Activated T-cell treated with anti-CD3 and anti-CD28 coated beads for 48 hours (primary cell): ENCODE measurements at regions not wholly inside any gene's neighbourhood (a gene's known extent, or its start where the extent isn't known, plus 50 kb on each side); places are given as distances from the start of the nearest gene placed in this dataset.
"Not testable (repeated sequence)": the region's sequence is repeated elsewhere in the genome, so short reads cannot be mapped to it uniquely, and the experiment has no call there.

Source experiments
- DNase-seq: peaks from one replicate; pipeline ENCODE4 v3.0.0-alpha.2; 2020; ENCODE audit warnings: low read depth

DNA sequence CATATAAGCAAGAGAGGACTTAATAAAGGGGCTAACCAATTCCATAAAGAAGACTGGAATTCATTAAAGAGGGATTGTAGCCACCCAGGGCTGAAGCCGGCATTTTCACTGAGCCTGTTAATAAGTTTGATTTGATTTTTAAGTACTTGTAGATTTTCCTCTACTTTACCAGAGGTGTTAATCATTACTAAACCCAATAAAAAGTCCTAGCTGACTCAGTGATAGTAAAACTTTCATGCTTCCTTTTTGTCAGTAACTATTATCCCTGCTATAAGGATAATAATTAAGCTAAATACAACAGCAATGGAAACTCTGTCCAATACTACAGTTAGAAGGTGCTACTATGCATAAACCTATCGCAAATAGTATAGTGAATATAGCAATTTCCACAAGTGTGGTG, 260.2 kb downstream of the CEMIP2 start:
- not testable (repeated sequence) for DNase-seq

DNA sequence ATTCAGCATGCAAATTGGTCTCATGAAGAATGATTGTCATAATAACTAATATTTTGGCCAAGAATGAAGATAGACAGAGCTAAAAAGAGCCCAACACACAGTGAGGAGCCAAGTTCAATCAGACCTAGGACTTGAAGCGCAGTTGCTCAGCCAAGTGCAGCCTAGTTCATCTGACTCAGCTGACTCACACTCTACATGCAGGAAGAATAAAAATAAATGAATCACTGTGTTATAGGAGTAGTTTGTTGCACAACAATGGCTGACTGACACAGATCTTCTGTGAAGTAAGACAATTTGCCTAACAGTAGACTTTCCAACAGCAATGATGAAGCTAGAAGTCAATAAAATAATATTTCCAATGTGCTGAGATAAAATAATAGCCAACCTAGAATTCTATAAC, 261.5 kb downstream of the CEMIP2 start:
- no peak for DNase-seq

DNA sequence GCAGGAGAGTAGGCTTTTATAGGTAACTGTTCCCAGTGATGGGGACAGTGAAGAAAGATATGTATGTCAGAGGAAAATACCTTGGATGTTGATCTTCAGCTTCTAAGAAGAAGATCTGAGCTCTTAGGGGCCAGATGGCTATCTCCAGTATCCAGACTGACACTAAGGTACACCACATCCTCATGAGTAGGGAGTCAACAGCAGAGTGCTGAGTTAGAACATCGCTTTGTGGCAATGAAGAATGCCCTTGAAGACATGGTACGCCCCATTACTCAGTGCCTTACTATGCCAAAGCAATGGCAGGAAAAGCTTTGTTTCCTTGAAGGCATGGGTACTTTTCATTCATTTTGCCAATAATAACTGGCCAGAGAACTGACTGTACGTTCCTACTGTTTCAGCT, 263.7 kb downstream of the CEMIP2 start:
- DNase-seq, result no peak

DNA sequence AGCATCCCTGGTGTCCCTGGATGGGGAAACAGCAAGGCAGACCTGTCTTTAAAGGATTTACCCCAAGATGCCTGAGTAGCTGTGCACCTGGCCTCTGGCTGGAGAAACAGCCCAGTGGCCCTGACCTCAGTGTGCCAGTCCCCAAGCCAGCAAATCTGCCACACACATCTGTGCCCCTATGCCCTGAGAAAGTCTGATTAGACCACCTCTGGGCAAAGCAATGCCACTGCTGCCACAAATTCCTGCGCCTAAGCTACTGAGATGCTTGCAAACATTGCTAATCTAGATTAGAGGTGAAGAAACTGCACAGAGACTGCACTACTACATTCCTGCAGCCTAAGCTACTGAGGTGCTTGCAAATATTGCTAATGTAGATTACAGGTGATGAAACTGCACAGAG, 269.6 kb downstream of the CEMIP2 start:
- DNase-seq, result no peak

DNA sequence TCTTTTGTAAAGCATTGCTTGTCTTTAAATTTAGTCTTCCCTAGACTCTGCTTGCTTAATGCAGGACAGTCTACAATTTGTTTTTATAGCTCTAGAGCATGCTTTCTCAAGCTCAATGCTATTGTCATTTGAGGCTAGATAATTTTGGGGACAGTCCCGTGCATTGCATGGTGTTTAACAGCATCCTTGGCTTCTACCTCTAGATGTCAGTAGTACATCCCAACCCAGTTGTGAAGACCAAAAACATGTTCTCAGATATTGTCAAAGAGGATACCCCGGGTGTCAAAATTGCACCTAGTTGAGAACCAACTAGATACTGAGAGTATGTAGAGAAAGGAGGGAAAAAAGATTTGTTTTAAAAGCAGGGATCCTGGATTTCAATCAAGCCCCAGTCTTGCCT, 277.5 kb downstream of the CEMIP2 start:
- DNase-seq, result no peak

DNA sequence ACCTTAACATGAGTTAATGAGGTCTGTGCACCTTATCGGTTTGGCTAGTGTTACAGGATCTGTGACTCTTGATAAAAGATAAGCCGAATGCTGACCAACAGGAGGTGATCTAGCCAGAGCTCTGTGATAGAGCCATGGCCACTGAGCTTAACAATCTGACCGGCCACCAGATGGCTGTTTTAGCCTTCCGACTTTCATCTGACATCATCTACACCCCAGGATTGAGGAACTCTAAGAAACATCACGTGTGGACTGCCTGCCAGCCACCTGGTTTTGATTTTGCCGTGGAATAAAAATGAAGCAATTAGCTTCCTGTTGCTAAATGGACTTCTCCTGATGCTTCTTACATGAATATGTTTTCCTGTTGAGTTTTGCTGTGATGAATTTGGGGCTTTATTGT, 281.3 kb downstream of the CEMIP2 start:
- DNase-seq, result no peak

DNA sequence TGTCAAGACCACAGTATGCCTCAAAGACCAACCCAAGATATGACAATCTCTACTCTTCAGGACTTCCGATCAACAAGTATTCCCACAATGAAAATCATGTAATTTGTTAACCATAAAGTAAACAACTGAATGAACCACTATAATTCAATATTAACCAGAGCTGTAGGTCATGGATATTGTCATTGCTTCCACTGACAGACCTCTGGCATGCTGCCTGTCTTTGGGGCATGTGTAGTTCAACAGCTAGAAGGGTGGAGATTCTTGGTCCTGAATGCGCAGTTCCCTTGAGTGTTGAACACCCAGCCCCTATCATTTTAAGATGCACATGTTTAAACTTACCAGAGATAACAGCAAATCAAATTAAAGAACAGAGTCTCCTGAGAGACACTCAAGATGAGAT, 283.0 kb downstream of the CEMIP2 start:
- DNase-seq, result no peak

DNA sequence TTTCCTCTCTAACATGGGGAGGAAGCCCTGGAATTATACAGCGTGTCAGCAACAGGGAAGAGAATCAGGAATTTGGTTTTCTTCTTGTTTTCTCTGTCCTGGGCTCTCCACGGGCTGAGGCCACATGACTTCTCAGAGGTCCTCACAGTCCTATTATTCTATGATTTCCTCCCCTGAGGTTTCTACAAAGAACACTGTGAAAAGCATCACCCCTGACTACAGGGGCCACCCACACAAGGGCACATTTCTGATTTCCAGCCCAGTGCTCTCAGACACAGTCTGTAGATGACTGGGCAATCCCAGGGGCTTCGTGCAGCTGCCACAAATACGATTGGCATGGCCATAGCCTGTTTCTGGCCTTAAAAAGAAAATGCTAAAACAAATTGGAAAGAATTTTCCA, 284.9 kb downstream of the CEMIP2 start:
- DNase-seq, result no peak

DNA sequence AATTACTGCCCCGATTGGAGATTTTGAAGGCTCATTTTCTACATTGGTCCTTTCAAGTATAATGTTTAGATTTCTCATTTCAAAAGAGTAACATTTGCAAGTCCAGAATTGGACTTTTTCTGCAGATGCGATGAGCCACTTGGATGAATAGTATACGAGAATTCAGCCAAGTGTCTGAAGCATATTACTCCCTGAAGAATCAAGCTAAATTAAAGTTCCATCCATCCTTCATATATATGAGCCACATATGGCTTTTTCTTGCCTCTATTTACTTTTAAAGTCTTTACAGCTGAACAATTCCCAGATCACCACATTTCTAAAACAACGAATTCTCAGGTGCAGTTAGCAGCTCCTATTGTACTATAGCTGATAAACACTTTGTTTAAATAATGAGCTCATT, 288.7 kb downstream of the CEMIP2 start:
- DNase-seq, result no peak

DNA sequence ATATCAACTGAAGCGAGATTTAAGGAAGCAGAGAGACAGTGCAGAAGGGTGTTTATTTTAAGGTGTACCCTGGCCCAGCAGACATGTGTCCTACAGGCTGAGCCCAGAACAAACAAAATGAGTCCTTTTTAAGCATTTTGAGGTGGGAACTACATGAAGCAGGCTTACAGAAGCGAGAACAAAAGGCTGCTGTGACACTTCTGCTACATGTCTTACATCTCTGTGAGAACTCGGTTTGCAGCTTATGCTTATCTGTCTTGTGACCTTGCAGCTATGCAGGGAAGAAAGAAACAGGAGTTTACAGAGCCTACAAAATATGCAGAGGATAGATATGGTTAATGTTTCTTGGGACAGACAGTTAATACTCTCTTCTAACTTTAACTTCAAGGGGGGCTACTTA, 295.9 kb downstream of the CEMIP2 start:
- DNase-seq, result no peak

DNA sequence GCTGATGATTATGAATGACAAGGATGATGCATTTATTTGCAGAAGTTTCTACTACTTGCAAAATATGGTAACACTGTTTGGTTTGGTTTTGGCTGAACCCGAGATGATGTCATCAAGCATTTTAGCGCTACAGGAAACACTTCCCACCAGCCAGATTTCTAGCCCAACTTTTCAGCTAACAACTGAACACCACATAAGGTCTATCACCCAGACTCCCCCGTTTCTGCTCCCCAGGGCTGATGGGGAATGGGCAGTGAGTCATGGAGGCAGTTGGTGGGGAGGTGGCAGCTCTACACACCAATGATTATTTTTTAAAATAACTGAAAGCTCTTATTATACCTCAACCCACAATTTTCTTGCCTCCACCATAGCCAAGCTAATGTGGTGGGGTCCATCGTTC, 302.9 kb downstream of the CEMIP2 start:
- DNase-seq, result no peak

DNA sequence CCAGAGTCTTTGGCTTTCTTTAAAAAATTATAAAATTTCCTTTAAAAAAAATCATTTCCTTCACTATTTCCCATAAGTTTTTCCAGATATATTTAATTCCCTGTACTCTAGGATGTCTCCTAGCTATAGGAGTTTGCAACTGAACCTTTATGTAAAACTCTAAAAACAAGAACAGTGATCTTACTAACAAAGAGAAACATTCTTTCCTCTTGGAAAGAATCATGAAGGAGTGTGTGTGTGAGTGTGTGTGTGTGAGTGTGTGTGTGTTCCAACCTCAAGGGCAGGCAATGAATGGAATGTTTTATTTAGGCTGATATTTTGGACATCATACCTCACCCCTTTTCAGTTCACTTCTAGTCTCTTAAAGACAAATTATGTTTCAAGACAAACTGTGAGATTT, 309.2 kb downstream of the CEMIP2 start:
- DNase-seq, result no peak

DNA sequence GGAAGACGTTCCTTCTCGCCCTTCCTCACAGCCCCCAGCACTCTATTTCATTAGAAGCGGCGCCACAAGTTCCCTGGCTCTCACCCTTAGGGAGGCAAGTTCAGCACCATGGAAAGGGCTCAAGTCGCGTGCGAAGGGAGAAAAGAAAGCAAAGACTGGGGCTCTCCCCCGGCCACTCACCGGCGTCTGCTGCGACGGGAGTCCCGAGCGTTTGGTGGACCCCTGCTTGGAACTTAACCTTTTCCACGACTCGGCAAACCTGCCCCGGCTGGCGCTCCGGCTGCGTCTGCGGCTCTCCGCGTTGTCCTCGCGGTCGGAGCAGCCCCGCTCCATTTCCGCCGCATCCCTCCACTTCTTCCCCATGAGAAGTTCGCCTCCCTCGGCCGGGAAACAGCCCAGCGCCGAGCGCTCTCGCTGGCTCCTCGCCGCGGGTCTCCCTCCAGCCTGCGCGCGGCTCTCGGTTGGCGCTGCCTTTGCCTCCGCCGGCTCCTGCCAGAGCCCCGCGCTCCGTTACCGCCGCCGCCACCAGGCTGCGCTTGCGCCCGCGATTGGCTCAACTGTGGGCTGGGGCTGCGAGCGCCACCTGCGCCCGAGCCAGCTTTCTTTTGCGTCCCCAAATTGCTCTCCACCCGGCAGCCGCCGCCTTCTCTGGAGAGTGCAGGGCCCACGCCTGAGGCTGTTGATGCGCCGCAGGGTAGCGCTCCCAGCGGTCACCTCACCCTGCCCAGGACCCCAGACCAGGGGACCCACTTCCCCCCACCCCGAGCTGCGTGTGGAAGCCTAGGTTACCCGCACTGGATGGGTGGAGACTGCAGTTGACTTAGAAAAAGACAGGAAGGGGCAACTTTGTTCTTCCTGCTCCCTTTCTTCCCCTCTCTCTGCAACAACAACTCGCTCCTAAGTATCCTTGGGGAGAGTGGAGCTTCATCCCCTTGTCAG, 321.6 kb downstream of the CEMIP2 start:
- peak; percentile 33 for DNase-seq

DNA sequence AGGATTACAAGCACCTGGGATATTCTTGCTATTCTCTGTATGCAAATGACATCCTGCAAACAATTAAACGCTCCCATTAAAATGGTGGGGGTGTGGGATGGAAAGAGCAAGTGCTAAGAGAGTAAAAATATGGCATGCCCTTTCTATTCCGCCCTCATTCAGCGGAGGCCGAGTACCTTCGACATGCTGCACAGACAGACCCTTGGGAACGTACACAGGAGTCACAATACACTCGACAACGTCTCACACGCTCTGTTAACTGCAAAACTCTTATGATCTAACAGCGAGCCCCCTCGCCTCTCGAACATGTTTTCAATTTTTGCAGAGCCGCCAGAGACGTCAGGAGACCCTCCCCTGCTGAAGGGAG, 322.2 kb downstream of the CEMIP2 start:
- DNase-seq, result no peak

DNA sequence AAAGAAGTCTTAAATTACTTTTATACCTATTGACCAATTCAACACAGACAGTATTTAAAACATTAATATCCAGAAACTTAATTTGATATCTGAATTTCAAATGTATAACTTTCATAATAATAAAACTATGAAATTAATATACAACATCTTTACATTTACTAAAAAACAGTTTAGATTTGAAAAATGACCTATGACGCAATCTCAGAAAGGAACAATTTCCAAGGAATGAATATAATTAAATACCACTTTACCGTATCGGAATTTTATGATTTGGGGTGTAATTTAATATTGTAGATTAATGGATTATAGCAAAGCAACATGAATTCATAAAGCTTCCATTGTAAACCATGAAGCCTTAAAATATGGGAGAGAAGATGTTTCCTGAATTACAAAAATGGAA, 321.5 kb upstream of the TRPM3 start:
- no peak for DNase-seq

DNA sequence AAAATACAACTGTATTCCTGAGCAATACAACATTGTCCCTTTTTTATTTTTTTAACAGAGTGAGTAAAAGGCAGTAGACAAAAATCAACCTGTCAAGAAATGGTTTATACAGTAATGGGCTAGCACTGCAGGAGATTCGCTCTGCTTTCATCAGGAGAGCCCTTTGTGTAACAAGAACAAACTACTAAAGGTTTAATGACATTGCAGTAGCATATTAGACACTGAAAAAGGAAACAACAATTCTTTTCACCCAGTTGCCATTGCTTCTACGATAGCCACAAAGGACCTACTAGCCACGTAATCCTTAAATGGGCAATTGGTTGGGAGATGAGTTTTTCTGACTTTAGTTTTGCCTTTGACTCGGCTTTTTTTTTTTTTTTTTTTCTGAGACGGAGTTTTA, 319.8 kb upstream of the TRPM3 start:
- DNase-seq, result no peak

DNA sequence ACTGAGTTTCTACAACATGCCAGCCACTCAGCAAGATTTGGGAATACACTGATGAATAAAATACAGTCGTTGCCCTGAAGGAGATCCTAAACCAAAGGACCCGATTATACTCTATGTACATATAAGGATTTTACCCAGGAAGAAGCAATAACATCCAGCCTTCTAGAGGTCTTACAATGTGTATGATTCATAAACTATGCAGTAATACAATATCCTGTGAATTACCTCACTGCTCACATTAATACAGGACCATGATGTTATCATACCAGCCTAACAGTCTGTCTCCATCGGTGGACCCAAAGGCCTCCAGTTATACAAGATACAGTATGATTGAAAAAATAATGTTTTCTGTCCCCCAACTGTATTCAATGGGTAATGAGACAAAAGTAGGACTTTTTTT, 310.5 kb upstream of the TRPM3 start:
- DNase-seq, result no peak

DNA sequence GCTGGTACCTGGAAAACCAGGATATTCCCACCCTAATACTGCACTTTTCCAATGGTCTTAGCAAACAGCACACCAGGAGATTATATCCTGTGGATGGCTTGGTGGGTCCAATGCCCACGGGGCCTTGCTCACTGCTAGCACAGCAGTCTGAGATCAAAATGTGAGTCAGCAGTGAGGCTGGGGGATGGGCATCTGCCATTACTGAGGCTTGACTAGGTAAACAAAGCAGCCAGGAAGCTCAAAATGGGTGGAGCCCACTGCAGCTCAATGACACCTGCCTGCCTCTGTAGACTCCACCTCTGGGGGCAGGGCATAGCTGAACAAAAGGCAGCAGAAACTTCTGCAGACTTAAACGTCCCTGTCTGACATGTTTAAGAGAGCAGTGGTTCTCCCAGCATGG, 285.9 kb upstream of the TRPM3 start:
- not testable (repeated sequence) for DNase-seq

DNA sequence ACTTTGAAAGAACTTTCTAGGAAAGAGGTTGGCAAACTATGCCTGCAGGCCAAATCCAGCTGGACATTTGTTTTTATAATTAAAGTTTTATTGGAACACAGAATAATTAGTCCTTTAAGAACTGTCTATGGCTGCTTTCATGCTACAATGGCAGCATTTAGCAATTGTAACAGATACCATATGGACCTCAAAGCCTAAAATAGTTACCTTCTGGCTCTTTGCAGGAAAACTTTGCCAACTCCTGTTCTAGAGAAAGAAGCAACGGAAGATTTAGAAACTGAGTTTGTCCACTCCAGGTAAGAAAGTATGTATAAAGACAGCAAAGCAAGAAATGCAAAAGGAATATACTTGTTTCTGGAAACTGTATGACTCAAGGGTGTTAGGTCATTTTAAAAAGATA, 281.7 kb upstream of the TRPM3 start:
- DNase-seq, result no peak

DNA sequence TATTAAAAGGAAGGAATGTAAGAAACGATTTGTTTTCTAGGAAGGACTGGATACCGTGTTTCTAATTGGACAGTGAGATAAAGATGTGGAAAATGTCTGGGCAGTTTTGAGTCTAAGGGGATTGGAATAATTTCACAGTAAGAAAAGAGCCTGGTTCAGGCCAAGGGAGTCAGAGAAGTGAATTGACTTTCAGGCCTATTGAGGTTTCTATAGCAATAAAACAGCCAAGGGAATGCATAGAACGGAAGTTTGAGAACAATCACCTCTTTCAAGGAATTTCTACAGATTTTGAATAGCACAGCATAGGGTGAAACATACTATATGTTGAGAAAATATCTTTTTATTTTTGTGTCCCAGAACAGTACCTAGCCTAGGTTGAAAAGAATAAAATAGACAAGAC, 271.6 kb upstream of the TRPM3 start:
- no peak for DNase-seq

DNA sequence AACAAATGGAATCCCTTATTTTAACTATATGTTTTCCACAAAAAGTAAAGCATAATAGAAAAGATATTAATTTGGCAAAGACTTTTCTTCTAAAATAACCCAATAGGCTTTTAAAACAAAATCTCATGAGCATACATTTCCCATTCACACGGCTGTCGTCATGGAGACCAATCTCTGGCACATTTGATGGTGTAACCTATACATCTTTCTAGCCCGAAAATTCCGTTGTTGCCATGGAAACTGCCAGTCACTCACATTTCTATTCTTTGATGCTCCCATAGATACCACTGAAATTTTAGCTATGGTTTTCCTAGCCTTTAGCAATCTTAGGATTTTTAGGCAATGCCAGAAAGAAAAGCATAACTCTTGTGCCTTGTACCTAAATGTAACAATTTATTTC, 262.9 kb upstream of the TRPM3 start:
- no peak for DNase-seq

DNA sequence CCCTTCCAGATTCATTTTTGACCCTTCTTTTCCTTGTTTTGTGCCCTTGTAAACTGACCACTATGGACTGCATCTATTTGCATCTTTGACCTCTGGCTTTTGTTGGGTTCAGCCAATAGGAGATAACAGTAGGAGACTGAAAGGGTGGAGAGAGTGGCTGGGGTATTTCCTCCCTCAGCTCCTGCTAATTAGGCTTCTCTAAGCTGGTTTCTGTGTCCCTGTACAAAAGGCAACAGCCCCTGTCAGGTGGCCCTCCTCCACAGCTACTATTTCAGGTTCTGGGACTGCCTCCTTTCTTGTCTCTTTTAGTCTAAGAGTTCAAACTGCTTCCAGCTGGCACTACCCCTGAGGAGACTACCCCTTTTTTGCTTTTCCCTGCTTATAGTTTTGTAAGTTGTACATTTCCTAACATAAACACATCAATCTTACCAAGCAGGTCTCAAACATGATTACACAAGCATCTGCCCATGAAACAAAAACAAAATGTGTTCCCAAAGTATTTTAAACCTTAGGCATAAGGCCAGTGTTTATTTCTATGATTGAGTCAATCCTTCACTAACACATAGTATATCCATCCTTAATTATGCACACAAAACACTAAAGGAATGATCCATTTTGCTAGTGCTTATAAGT, 262.0 kb upstream of the TRPM3 start:
- no peak for DNase-seq

DNA sequence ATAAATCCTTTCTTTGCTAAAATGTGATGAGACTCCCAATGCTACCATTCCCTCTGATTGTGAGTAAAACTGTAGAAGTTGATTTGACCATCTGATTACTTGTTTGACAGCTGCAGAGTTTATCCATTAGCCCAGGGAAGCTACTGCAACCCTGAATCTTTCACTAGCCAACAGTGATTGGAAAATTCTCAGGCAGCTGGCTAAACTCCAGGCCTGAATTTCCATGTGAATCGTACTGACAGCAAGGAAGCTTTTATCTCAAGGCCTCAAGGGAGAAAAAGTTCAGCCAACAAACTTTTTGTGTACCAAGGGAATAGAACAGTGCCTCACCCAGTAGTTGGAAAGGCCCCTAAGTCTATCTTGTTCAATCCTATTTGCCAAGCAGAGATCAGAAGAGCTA, 246.7 kb upstream of the TRPM3 start:
- DNase-seq, result no peak
